ENCODE measurements at regions not wholly inside any gene's neighbourhood (a gene's known extent, or its start where the extent isn't known, plus 50 kb on each side); places are given as distances from the start of the nearest gene placed in this dataset.

DNA sequence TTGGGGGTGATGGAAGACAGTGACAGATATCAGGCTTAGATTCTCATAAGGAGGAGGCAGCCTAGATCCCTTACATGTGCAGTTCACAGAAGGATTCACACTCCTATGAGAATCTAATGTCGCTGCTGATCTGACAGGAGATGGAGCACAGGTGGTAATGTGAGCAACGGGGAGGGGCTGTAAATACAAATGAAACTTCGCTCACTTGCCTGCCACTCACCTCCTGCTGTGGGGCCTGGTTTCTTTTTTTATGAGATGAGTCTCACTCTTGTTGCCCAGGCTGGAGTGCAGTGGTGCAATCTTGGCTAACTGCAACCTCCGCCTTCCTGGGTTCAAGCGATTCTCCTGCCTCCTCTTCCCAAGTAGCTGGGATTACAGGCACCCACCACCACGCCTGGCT lies 258.6 kb downstream of the EN1 start:
- WGBS, 4 donors = 52 to 67% (median 60%) methylated on average over 6 of the region's 6 CpGs
- Histone ChIP-seq H3K4me3 (no peak overlapping the region), H3K36me3 (replicated peaks in 1 of 2) (no peaks in the 10 kb centered on the region), H3K9me3 (replicated peaks in 1 of 3) (no peaks in the 10 kb centered on the region), H3K27ac (no peak overlapping the region), H3K4me1 (replicated peaks in 1 of 2) (no peaks in the 10 kb centered on the region), H3K27me3 (no peaks in the 10 kb centered on the region)
- DNase-seq = no peak
- no peak for TF ChIP-seq POLR2A (IDR thresholded peaks at IDR 0.05)
- TF ChIP-seq, protein P1, sequence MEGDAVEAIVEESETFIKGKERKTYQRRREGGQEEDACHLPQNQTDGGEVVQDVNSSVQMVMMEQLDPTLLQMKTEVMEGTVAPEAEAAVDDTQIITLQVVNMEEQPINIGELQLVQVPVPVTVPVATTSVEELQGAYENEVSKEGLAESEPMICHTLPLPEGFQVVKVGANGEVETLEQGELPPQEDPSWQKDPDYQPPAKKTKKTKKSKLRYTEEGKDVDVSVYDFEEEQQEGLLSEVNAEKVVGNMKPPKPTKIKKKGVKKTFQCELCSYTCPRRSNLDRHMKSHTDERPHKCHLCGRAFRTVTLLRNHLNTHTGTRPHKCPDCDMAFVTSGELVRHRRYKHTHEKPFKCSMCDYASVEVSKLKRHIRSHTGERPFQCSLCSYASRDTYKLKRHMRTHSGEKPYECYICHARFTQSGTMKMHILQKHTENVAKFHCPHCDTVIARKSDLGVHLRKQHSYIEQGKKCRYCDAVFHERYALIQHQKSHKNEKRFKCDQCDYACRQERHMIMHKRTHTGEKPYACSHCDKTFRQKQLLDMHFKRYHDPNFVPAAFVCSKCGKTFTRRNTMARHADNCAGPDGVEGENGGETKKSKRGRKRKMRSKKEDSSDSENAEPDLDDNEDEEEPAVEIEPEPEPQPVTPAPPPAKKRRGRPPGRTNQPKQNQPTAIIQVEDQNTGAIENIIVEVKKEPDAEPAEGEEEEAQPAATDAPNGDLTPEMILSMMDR (IDR thresholded peaks at IDR 0.05) = no peak
- intact Hi-C loops (cut with DNase I) = no loop called here

DNA sequence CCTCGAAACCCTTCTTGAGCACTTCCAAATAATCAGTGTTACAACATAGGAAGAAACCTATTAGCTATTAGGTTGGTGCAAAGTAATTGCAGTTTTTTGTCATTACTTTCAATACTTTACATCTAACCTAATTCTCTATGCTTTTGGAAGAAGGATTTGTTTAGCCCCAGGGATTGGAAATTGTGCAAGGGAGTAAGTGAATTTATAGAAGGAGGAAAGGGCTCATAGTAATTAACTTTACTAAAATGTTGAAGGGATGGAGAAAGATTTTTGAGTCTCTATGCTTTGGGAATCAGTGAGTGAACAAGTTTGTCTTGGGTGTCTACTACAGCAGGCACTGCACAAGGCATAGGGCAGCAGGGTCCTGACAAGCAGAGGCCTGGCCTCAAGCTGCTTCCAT lies 261.1 kb downstream of the EN1 start:
- TF ChIP-seq, protein P1 (IDR thresholded peaks at IDR 0.05) = no peak
- no peak for TF ChIP-seq POLR2A (IDR thresholded peaks at IDR 0.05)
- Histone ChIP-seq H3K9me3 (replicated peaks in 1 of 3) (no peaks in the 10 kb centered on the region), H3K27me3 (no peaks in the 10 kb centered on the region), H3K4me3 (no peak overlapping the region), H3K36me3 (replicated peaks in 1 of 2) (no peaks in the 10 kb centered on the region), H3K27ac (no peak overlapping the region), H3K4me1 (replicated peaks in 1 of 2) (no peaks in the 10 kb centered on the region)
- intact Hi-C loops (cut with DNase I) = no loop called here
- no peak for DNase-seq
- WGBS, 4 donors = 68 to 81% (median 70%) methylated on average over 1 of the region's 1 CpG

DNA sequence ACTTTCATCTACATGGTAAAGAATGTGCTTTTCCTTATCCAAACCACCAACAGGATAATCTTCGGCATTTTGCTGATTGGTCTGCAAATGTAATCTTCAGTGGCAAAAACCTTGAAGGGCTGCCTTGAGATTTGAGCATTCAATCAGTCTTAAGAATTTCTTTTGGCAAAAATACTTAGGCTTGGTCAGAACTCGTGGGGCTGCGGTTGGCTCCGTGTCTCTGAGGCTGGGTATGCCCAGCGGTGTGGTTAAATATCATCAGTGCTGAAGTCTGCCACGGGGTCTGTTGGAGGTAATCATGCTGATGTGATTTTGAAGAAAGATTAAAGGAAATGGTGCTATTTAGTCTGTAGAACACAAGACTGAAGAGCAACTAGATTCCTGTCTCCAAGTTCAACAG lies 262.6 kb downstream of the EN1 start:
- Histone ChIP-seq H3K36me3 (replicated peaks in 1 of 2) (no peaks in the 10 kb centered on the region), H3K9me3 (replicated peaks in 1 of 3) (no peaks in the 10 kb centered on the region), H3K27ac (no peak overlapping the region), H3K4me3 (no peak overlapping the region), H3K27me3 (no peaks in the 10 kb centered on the region), H3K4me1 (replicated peaks in 1 of 2) (no peaks in the 10 kb centered on the region)
- 71 to 80% (median 75%) methylated on average over 6 of the region's 6 CpGs for WGBS, 4 donors
- intact Hi-C loops (cut with DNase I) = no loop called here
- no peak for DNase-seq
- TF ChIP-seq POLR2A (IDR thresholded peaks at IDR 0.05) = no peak
- TF ChIP-seq, protein P1 (IDR thresholded peaks at IDR 0.05) = no peak

DNA sequence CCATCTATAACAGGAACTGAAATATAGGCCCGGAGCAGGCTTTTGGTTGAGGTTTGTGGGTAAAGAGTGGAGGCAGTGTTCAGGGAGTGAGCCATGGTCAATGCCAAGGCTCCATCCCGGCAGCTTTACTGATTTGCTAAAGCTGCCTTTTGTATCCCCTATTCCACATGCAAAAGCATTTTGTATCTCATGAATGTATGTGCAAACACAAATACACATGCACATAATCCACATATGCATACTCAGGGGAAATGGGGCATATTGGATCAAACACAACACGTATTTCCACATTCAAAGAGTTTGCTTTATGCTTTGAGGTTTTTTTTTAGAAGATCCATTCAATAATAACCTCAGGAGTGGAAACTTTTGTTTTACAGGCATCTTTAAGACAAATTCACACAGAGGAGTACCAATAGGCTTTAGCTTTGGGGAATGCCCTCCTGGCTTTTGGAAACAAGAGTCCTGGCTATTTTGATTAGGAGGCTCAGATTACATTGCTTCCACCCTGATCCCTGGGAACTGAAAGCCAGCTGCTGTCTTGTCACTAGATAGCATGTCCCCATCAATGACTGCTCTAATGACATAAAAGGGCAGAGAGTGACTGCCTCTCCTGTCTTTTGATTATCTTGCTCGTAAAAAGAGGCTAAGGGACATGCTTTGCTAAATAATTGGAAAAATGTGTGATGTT lies 263.2 kb downstream of the EN1 start:
- Histone ChIP-seq H3K4me1 (replicated peaks in 1 of 2) (no peaks in the 10 kb centered on the region), H3K9me3 (replicated peaks in 1 of 3) (no peaks in the 10 kb centered on the region), H3K36me3 (replicated peaks in 1 of 2) (no peaks in the 10 kb centered on the region), H3K4me3 (no peak overlapping the region), H3K27me3 (no peaks in the 10 kb centered on the region), H3K27ac (no peak overlapping the region)
- WGBS, 4 donors = 53 to 67% (median 58%) methylated on average over 4 of the region's 4 CpGs
- no peak for TF ChIP-seq POLR2A (IDR thresholded peaks at IDR 0.05)
- TF ChIP-seq, protein P1 (IDR thresholded peaks at IDR 0.05) = no peak
- DNase-seq = no peak
- intact Hi-C loops (cut with DNase I) = no loop called here

All from adrenal gland (tissue), 9 donors.